Mammary epithelial cell (primary cell): ENCODE measurements at regions not wholly inside any gene's neighbourhood (a gene's known extent, or its start where the extent isn't known, plus 50 kb on each side); places are given as distances from the start of the nearest gene placed in this dataset.

Source experiments
- CTCF ChIP-seq, 2 donors: IDR thresholded peaks in 1 of 2; conservative IDR thresholded peaks in 1 of 2; 2 replicates each; pipeline ENCODE4 v1.5.1; 2011 to 2012; ENCODE audit warnings: inconsistent platforms in 2 of 2, low read length in 2 of 2, mild to moderate bottlenecking in 2 of 2, control low read depth in 1 of 2, low read depth in 1 of 2; ENCODE audit not compliant: insufficient read depth in 1 of 2; ENCODE audit errors: extremely low read depth in 1 of 2
- EZH2 ChIP-seq: IDR thresholded peaks from 2 replicates; pipeline ENCODE4 v1.6.1; 2012; ENCODE audit warnings: low read length, inconsistent platforms, borderline replicate concordance

GRCh38 chr4:127246963-127247952 is 385.5 kb upstream of the INTU start:
- TF ChIP-seq CTCF (conservative IDR thresholded peaks at IDR 0.05 in 1 of 2, IDR thresholded peaks at IDR 0.05 in 1 of 2; ENCODE audit: extremely low read depth in 1 of 2, insufficient read depth in 1 of 2, low read depth in 1 of 2, low read length in 2 of 2) (no peak), EZH2 (no peak)
